ENCODE measurements at regions not wholly inside any gene's neighbourhood (a gene's known extent, or its start where the extent isn't known, plus 50 kb on each side); places are given as distances from the start of the nearest gene placed in this dataset.

- TF ChIP-seq CTCF (conservative IDR thresholded peaks at IDR 0.05; ENCODE audit: low read length) (no peak), EZH2phosphoT487 (IDR thresholded peaks at IDR 0.05; ENCODE audit: borderline replicate concordance, low read depth, low read length) (no peak)
Measured at GRCh38 chr2:13524492-13524891, 807.8 kb downstream of the TRIB2 start.
